Endothelial cell of umbilical vein (primary cell): ENCODE measurements at regions not wholly inside any gene's neighbourhood (a gene's known extent, or its start where the extent isn't known, plus 50 kb on each side); places are given as distances from the start of the nearest gene placed in this dataset.

Source experiments
- BruUV-seq: library from RNA; stranded (reverse); fragments of 400-500 nt; replicated peaks from 2 replicates; lab custom pipeline; 2021; lab: Mats Ljungman, UMichigan
- CTCF ChIA-PET: fragments of 300-600, 350-600 bp; sonication (Branson Sonifier 250); formaldehyde crosslinking; loops from one replicate; lab custom pipeline; 2021; ENCODE audit warnings: antibody characterized with exemption, inconsistent platforms; lab: Charles Lee
- POLR2A ChIA-PET: fragments of 300-600, 350-600 bp; sonication (Branson Sonifier 250); formaldehyde crosslinking; loops from one replicate; lab custom pipeline; 2021; ENCODE audit warnings: antibody characterized with exemption, inconsistent platforms; lab: Charles Lee
- DNase-seq: peaks from one replicate; pipeline ENCODE4 v3.0.0-alpha.2; 2011; ENCODE audit warnings: low read depth, low spot score
- FAIRE-seq: peaks from 2 replicates; lab custom pipeline; 2011; peaks lifted over from hg19 to GRCh38; lab: Jason Lieb, UNC
- H2AFZ ChIP-seq: 2 replicates; pipeline ENCODE4 v1.6.0; 2012; ENCODE audit warnings: low read depth, low read length, control low read depth, inconsistent platforms
- H3K27ac ChIP-seq: 2 replicates; pipeline ENCODE4 v1.5.1; 2011; ENCODE audit warnings: low read depth, mild to moderate bottlenecking, control low read depth, low read length, moderate library complexity; ENCODE audit not compliant: insufficient read depth
- H3K27me3 ChIP-seq, 2 experiments: 2 replicates each; pipeline versions ENCODE4 v1.6.0 to v1.6.1; 2011; ENCODE audit warnings: low read length in 2 of 2, mixed read lengths in 1 of 2; ENCODE audit not compliant: control insufficient read depth in 2 of 2, insufficient read depth in 2 of 2
- H3K36me3 ChIP-seq, 2 experiments: 2 replicates in 1 of 2; 3 replicates in 1 of 2; pipeline ENCODE4 v1.5.1; 2011; ENCODE audit warnings: low read length in 2 of 2, mild to moderate bottlenecking in 1 of 2, moderate library complexity in 1 of 2; ENCODE audit not compliant: control insufficient read depth in 2 of 2, insufficient read depth in 2 of 2; ENCODE audit errors: extremely low read depth in 1 of 2
- H3K4me1 ChIP-seq: 3 replicates; pipeline ENCODE4 v1.5.1; 2011; ENCODE audit warnings: mild to moderate bottlenecking, low read length; ENCODE audit not compliant: control insufficient read depth, insufficient read depth; ENCODE audit errors: extremely low read depth
- H3K4me2 ChIP-seq: 2 replicates; pipeline ENCODE4 v1.6.1; 2011; ENCODE audit warnings: low read length, control low read depth, mixed read lengths; ENCODE audit not compliant: insufficient read depth
- H3K4me3 ChIP-seq, 3 experiments: fragments of 200-600 bp in 1 of 3; sonication (generic), shearing (Covaris generic) in 1 of 3; replicated peaks in 1 of 3; 2 replicates each; pipeline ENCODE4 v1.5.1; 2011 to 2016; ENCODE audit warnings: control low read depth in 3 of 3, low read length in 3 of 3, mild to moderate bottlenecking in 2 of 3, inconsistent platforms in 1 of 3, low read depth in 1 of 3, moderate library complexity in 1 of 3; ENCODE audit not compliant: insufficient read depth in 1 of 3
- H3K79me2 ChIP-seq: 2 replicates; pipeline ENCODE4 v1.6.0; 2012; ENCODE audit warnings: low read length, inconsistent platforms; ENCODE audit not compliant: control insufficient read depth, insufficient read depth
- H3K9ac ChIP-seq: replicated peaks from 2 replicates; pipeline ENCODE3; 2011; ENCODE audit warnings: low read length, control low read depth; ENCODE audit not compliant: insufficient read depth; ENCODE audit errors: extremely low read depth
- H3K9me1 ChIP-seq: replicated peaks from 3 replicates; pipeline ENCODE4 v1.6.0; 2011; ENCODE audit warnings: mild to moderate bottlenecking, low read length; ENCODE audit not compliant: control insufficient read depth, insufficient read depth; ENCODE audit errors: extremely low read depth
- H3K9me3 ChIP-seq: replicated peaks from 2 replicates; pipeline ENCODE4 v1.5.1; 2012; ENCODE audit warnings: low read length, inconsistent platforms; ENCODE audit not compliant: control insufficient read depth, insufficient read depth
- H4K20me1 ChIP-seq: replicated peaks from 2 replicates; pipeline ENCODE3; 2011; ENCODE audit warnings: mild to moderate bottlenecking, low read length; ENCODE audit not compliant: control insufficient read depth, insufficient read depth; ENCODE audit errors: extremely low read depth
- CTCF ChIP-seq, 2 donors: IDR thresholded peaks; 1 replicate in 1 of 2; 2 replicates in 1 of 2; pipeline ENCODE4 v1.5.1; 2011; ENCODE audit warnings: low read length in 2 of 2, mild to moderate bottlenecking in 2 of 2, moderate library complexity in 2 of 2, control low read depth in 1 of 2, inconsistent platforms in 1 of 2, low read depth in 1 of 2; ENCODE audit not compliant: insufficient read depth in 1 of 2; ENCODE audit errors: extremely low read depth in 1 of 2
- EZH2 ChIP-seq: IDR thresholded peaks from 2 replicates; pipeline ENCODE4 v1.6.1; 2012; ENCODE audit warnings: borderline replicate concordance, low read depth, mild to moderate bottlenecking, moderate library complexity, low read length, inconsistent platforms; ENCODE audit not compliant: severe bottlenecking
- FOS ChIP-seq: IDR thresholded peaks from 2 replicates; pipeline ENCODE4 v1.6.1; 2011; ENCODE audit warnings: mild to moderate bottlenecking, low read length, moderate library complexity, borderline replicate concordance; ENCODE audit not compliant: insufficient read depth
- GATA2 ChIP-seq: IDR thresholded peaks from 2 replicates; pipeline ENCODE4 v1.7.0; 2011; ENCODE audit warnings: low read depth, mild to moderate bottlenecking, moderate library complexity, mixed read lengths, low read length; ENCODE audit not compliant: insufficient read length, insufficient read depth
- JUN ChIP-seq: IDR thresholded peaks from 2 replicates; pipeline ENCODE4 v1.6.1; 2011; ENCODE audit warnings: borderline replicate concordance, low read depth; ENCODE audit not compliant: insufficient read length, insufficient read depth
- MAX ChIP-seq: IDR thresholded peaks from 2 replicates; pipeline ENCODE4 v1.6.1; 2011; ENCODE audit not compliant: insufficient read depth, insufficient read length
- MYC ChIP-seq: IDR thresholded peaks from one replicate; pipeline ENCODE4 v1.6.1; 2011; ENCODE audit warnings: mild to moderate bottlenecking, low read depth, low read length
- POLR2A ChIP-seq: IDR thresholded peaks from 2 replicates; pipeline ENCODE4 v1.6.1; 2012; ENCODE audit warnings: low read depth, mild to moderate bottlenecking, control low read depth, low read length
- POLR2AphosphoS5 ChIP-seq: IDR thresholded peaks from 2 replicates; pipeline ENCODE4 v1.6.1; 2012; ENCODE audit warnings: low read depth, mild to moderate bottlenecking, control low read depth, low read length, moderate library complexity; ENCODE audit not compliant: insufficient read depth
- dilution Hi-C: fragments of 300-500 bp; cut with MboI; formaldehyde crosslinking; loops from one replicate; pipeline ENCODE4 v1.15.0; 2019; ENCODE audit warnings: low sequenced_read_pairs; ENCODE audit not compliant: extremely low pct_ligation_motif_present
- intact Hi-C: fragments of 100-400 bp; cut with micrococcal nuclease; formaldehyde crosslinking; loops from one replicate; pipeline ENCODE4 v1.10.0; 2022

- TF ChIP-seq EZH2 (no peak), JUN (no peak), POLR2A (no peak), FOS (no peak), CTCF (IDR thresholded peaks at IDR 0.05; ENCODE audit: extremely low read depth in 1 of 2, insufficient read depth in 1 of 2, low read depth in 1 of 2, low read length in 2 of 2) (no peak), POLR2AphosphoS5 (no peak), MAX (no peak), MYC (no peak), GATA2 (no peak)
These were observed 330.6 kb downstream of the CYRIA start for GRCh38 chr2:16334886-16335603.

More at GRCh38 chr2:16334886-16335603, 330.6 kb downstream of the CYRIA start:
- dilution Hi-C loops, result no loop called here
- no peaks in the 10 kb centered on the region for H3K4me1 ChIP-seq
- no peaks in the 10 kb centered on the region for H4K20me1 ChIP-seq
- no peaks in the 10 kb centered on the region for H3K27me3 ChIP-seq
- H3K9ac ChIP-seq, result no peak overlapping the region
- H3K9me1 ChIP-seq, result no peaks in the 10 kb centered on the region
- ChIA-PET POLR2A (no interaction called here), CTCF (no interaction called here)
- H3K27ac ChIP-seq, result no peak overlapping the region
- DNase-seq (no peak), FAIRE-seq (no peak)
- no peaks in the 10 kb centered on the region for H3K79me2 ChIP-seq
- no peak overlapping the region for H2AFZ ChIP-seq
- no peak overlapping the region for H3K4me3 ChIP-seq
- peaks cover 2% of the 10 kb centered on the region for H3K9me3 ChIP-seq
- intact Hi-C loops, result no loop called here
- BruUV-seq, result no TSS peak
- no peak overlapping the region for H3K4me2 ChIP-seq
- no peaks in the 10 kb centered on the region for H3K36me3 ChIP-seq
